B cell (primary cell): ENCODE measurements at regions not wholly inside any gene's neighbourhood (a gene's known extent, or its start where the extent isn't known, plus 50 kb on each side); places are given as distances from the start of the nearest gene placed in this dataset.

ENCODE experiments used
- CTCF ChIP-seq: fragments of 200-600 bp; IDR thresholded peaks from one replicate; pipeline ENCODE4 v1.8.0; 2022; ENCODE audit warnings: antibody characterized with exemption, mild to moderate bottlenecking
- EZH2 ChIP-seq: IDR thresholded peaks from 2 replicates; pipeline ENCODE4 v1.6.1; 2012; ENCODE audit warnings: borderline replicate concordance, low read depth, mild to moderate bottlenecking, moderate library complexity, low read length; ENCODE audit not compliant: insufficient read depth, poor library complexity, severe bottlenecking

DNA sequence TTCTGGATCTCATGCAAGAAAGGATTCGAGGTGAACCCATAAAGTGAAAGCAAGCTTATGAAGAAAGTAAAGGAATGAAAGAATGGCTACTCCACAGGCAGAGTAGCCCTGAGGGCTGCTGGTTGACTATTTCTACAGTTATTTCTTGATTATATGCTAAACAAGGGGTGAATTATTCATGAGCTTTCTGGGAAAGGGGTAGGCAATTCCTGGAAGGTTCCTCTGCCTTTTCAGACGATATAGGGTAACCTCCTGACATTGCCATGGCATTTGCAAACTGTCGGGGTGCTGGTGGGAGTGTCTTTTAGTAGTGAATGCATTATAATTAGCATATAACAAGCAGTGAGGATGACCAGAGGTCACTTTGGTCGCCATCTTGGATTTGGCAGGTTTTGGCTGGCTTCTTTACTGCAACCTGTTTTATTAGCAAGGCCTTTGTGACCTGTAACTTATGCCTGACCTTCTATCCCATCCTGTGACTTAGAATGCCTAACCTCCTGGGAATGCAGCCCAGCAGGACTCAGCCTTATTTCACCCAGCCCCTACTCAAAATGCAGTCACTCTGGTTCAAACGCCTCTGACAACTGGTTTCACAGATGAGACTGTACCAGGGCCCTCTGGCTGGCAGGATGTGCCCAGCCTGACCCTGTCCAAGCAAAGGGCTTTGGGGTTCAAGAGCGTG is 157.7 kb upstream of the SFSWAP start:
- TF ChIP-seq CTCF (no peak), EZH2 (no peak)
